ENCODE measurements at regions not wholly inside any gene's neighbourhood (a gene's known extent, or its start where the extent isn't known, plus 50 kb on each side); places are given as distances from the start of the nearest gene placed in this dataset.

DNA sequence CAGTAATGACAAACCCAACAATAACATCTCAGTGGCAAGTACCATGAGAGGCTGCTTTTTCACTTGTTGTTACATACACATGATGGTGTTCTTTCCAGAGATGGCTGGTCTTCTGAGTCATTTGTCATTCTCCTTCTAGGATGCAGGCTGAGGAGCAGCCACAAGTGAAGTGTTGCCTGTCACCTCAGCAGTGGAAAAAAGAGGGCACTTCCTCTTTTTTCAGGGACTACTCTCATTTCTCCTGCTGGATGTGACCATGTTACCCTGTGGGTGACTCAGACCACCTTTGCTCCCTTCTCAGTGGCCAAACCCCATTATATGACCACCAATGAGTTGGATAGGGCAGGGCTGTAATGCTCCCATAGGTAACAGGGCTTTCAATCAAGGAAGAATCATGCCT, 587.0 kb upstream of the ADAMTS16 start:
- no peaks in the 10 kb centered on the region for H3K79me2 ChIP-seq (ENCODE audit: control insufficient read depth, insufficient read depth, low read length)
- intact Hi-C loops (cut with micrococcal nuclease) (no loop called here), dilution Hi-C loops (cut with MboI; ENCODE audit: extremely low pct_ligation_motif_present, low sequenced_read_pairs) (no loop called here)
- no peak for FAIRE-seq
- no peak overlapping the region for H3K27ac ChIP-seq (ENCODE audit: insufficient read depth, low read depth, low read length)
- H3K4me1 ChIP-seq (ENCODE audit: control insufficient read depth, extremely low read depth, insufficient read depth, low read length), result no peaks in the 10 kb centered on the region
- no peak overlapping the region for H3K4me3 ChIP-seq (replicated peaks in 1 of 3; ENCODE audit: insufficient read depth in 1 of 3, low read depth in 1 of 3, low read length in 3 of 3)
- no peak overlapping the region for H2AFZ ChIP-seq (ENCODE audit: low read depth, low read length)
- BruUV-seq (replicated peaks), result no TSS peak
- H4K20me1 ChIP-seq (replicated peaks; ENCODE audit: control insufficient read depth, extremely low read depth, insufficient read depth, low read length), result no peaks in the 10 kb centered on the region
- ChIA-PET POLR2A (no interaction called here), CTCF (no interaction called here)
- DNase-seq (ENCODE audit: low read depth, low spot score), result no peak
- H3K9me1 ChIP-seq (replicated peaks; ENCODE audit: control insufficient read depth, extremely low read depth, insufficient read depth, low read length), result no peaks in the 10 kb centered on the region
- no peak overlapping the region for H3K4me2 ChIP-seq (ENCODE audit: insufficient read depth, low read length)
- H3K27me3 ChIP-seq (ENCODE audit: control insufficient read depth in 2 of 2, insufficient read depth in 2 of 2, low read length in 2 of 2), result no peaks in the 10 kb centered on the region
- no peak overlapping the region for H3K9ac ChIP-seq (replicated peaks; ENCODE audit: extremely low read depth, insufficient read depth, low read length)
- peaks cover 6% of the 10 kb centered on the region for H3K9me3 ChIP-seq (replicated peaks; ENCODE audit: control insufficient read depth, insufficient read depth, low read length)
- no peaks in the 10 kb centered on the region for H3K36me3 ChIP-seq (ENCODE audit: control insufficient read depth in 2 of 2, extremely low read depth in 1 of 2, insufficient read depth in 2 of 2, low read length in 2 of 2)
- TF ChIP-seq POLR2A (IDR thresholded peaks at IDR 0.05; ENCODE audit: low read depth, low read length) (no peak), FOS (IDR thresholded peaks at IDR 0.05; ENCODE audit: borderline replicate concordance, insufficient read depth, low read length) (no peak), POLR2AphosphoS5 (IDR thresholded peaks at IDR 0.05; ENCODE audit: insufficient read depth, low read depth, low read length) (no peak), GATA2 (IDR thresholded peaks at IDR 0.05; ENCODE audit: insufficient read depth, insufficient read length, low read depth, low read length) (no peak), MYC (IDR thresholded peaks at IDR 0.05; ENCODE audit: low read depth, low read length) (no peak), EZH2 (IDR thresholded peaks at IDR 0.05; ENCODE audit: borderline replicate concordance, low read depth, low read length, severe bottlenecking) (no peak), JUN (IDR thresholded peaks at IDR 0.05; ENCODE audit: borderline replicate concordance, insufficient read depth, insufficient read length, low read depth) (no peak)
- TF ChIP-seq, protein P1, sequence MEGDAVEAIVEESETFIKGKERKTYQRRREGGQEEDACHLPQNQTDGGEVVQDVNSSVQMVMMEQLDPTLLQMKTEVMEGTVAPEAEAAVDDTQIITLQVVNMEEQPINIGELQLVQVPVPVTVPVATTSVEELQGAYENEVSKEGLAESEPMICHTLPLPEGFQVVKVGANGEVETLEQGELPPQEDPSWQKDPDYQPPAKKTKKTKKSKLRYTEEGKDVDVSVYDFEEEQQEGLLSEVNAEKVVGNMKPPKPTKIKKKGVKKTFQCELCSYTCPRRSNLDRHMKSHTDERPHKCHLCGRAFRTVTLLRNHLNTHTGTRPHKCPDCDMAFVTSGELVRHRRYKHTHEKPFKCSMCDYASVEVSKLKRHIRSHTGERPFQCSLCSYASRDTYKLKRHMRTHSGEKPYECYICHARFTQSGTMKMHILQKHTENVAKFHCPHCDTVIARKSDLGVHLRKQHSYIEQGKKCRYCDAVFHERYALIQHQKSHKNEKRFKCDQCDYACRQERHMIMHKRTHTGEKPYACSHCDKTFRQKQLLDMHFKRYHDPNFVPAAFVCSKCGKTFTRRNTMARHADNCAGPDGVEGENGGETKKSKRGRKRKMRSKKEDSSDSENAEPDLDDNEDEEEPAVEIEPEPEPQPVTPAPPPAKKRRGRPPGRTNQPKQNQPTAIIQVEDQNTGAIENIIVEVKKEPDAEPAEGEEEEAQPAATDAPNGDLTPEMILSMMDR (IDR thresholded peaks at IDR 0.05; ENCODE audit: extremely low read depth in 1 of 2, insufficient read depth in 1 of 2, low read depth in 1 of 2, low read length in 2 of 2), result no peak
- TF ChIP-seq, protein P2, sequence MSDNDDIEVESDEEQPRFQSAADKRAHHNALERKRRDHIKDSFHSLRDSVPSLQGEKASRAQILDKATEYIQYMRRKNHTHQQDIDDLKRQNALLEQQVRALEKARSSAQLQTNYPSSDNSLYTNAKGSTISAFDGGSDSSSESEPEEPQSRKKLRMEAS (IDR thresholded peaks at IDR 0.05; ENCODE audit: insufficient read depth, insufficient read length), result no peak
